HCT116 (cell line): ENCODE measurements at regions not wholly inside any gene's neighbourhood (a gene's known extent, or its start where the extent isn't known, plus 50 kb on each side); places are given as distances from the start of the nearest gene placed in this dataset.

Experiments used
- ATAC-seq: fragments of 200-7000 bp; cut with Tn5 transposase; 2 replicates; pipeline ENCODE4 v1.9.1; 2020; ENCODE audit warnings: mild to moderate bottlenecking, moderate library complexity
- BruUV-seq: library from RNA; stranded (reverse); fragments of 400-500 nt; replicated peaks from 2 replicates; lab custom pipeline; 2021; lab: Mats Ljungman, UMichigan
- CTCF ChIA-PET: fragments of 300-600 bp; sonication (Branson Sonifier 250); formaldehyde crosslinking; loops from one replicate; lab custom pipeline; 2021; ENCODE audit warnings: antibody characterized with exemption; lab: Charles Lee
- POLR2A ChIA-PET: fragments of 300-600, 350-600 bp; sonication (Branson Sonifier 250); formaldehyde crosslinking; loops from one replicate; lab custom pipeline; 2021; ENCODE audit warnings: antibody characterized with exemption; lab: Charles Lee
- RAD21 ChIA-PET, 2 experiments: fragments of 300-600 bp; sonication (Branson Sonifier 250); formaldehyde crosslinking; loops; one replicate each; lab custom pipeline; 2023; ENCODE audit warnings: low total read pairs in 2 of 2; ENCODE audit not compliant: uncharacterized antibody in 2 of 2, unreplicated experiment in 2 of 2, low non-redundant PET in 1 of 2; lab: Charles Lee
- DNase-seq: peaks from one replicate; pipeline ENCODE4 v3.0.0-alpha.2; 2010; ENCODE audit warnings: low read depth, low spot score
- H2AFZ ChIP-seq: fragments of 200-600 bp; shearing (Covaris generic), sonication (generic); 2 replicates; pipeline ENCODE4 v1.6.1; 2017; ENCODE audit warnings: low read depth, mixed run types, mixed read lengths, antibody characterized with exemption, low read length; ENCODE audit not compliant: poor library complexity, severe bottlenecking
- H3K27ac ChIP-seq: 2 replicates; pipeline ENCODE4 v1.5.1; 2012; ENCODE audit warnings: low read depth, low read length
- H3K27me3 ChIP-seq: fragments of 200-600 bp; sonication (generic); 2 replicates; pipeline ENCODE4 v1.6.1; 2016; ENCODE audit warnings: mixed run types, low read length, mixed read lengths; ENCODE audit not compliant: insufficient read depth
- H3K36me3 ChIP-seq, 2 experiments: fragments of 200-500 bp in 1 of 2; fragments of 200-600 bp in 1 of 2; sonication (Bioruptor generic) in 1 of 2; sonication (generic) in 1 of 2; 2 replicates each; pipeline versions ENCODE4 v1.5.1 to v1.6.1; 2014 to 2016; ENCODE audit warnings: low read length in 2 of 2, inconsistent platforms in 1 of 2, mixed read lengths in 1 of 2, mixed run types in 1 of 2; ENCODE audit not compliant: insufficient read depth in 2 of 2, control insufficient read depth in 1 of 2
- H3K4me1 ChIP-seq, 2 experiments: fragments of 200-600 bp in 1 of 2; sonication (generic) in 1 of 2; 2 replicates each; pipeline versions ENCODE4 v1.5.1 to v1.6.1; 2012 to 2017; ENCODE audit warnings: low read length in 2 of 2, inconsistent platforms in 1 of 2, mild to moderate bottlenecking in 1 of 2, mixed read lengths in 1 of 2, mixed run types in 1 of 2, moderate library complexity in 1 of 2; ENCODE audit not compliant: insufficient read depth in 2 of 2, control insufficient read depth in 1 of 2
- H3K4me2 ChIP-seq: fragments of 200-600 bp; sonication (generic); 2 replicates; pipeline ENCODE4 v1.6.1; 2017; ENCODE audit warnings: mixed run types, low read length, mixed read lengths
- H3K4me3 ChIP-seq, 2 experiments: fragments of 200-600 bp in 1 of 2; sonication (generic) in 1 of 2; replicated peaks in 1 of 2; 2 replicates each; pipeline ENCODE4 v1.5.1; 2011 to 2016; ENCODE audit warnings: low read length in 2 of 2, control low read depth in 1 of 2, low read depth in 1 of 2, mild to moderate bottlenecking in 1 of 2, mixed read lengths in 1 of 2, mixed run types in 1 of 2
- H3K79me2 ChIP-seq: fragments of 200-600 bp; sonication (generic); 2 replicates; pipeline ENCODE4 v1.6.1; 2017; ENCODE audit warnings: mild to moderate bottlenecking, mixed run types, low read length, moderate library complexity, mixed read lengths; ENCODE audit not compliant: insufficient read depth
- H3K9ac ChIP-seq: fragments of 200-600 bp; sonication (generic); 2 replicates; pipeline ENCODE4 v1.6.1; 2016; ENCODE audit warnings: low read length, mixed read lengths
- H3K9me2 ChIP-seq: fragments of 200-600 bp; sonication (generic), shearing (Covaris generic); 2 replicates; pipeline ENCODE4 v1.6.1; 2017; ENCODE audit warnings: mixed run types, mild to moderate bottlenecking, moderate library complexity; ENCODE audit not compliant: insufficient read depth
- H3K9me3 ChIP-seq, 2 experiments: fragments of 200-500 bp in 1 of 2; fragments of 200-600 bp in 1 of 2; sonication (Bioruptor generic) in 1 of 2; sonication (generic) in 1 of 2; 2 replicates each; pipeline ENCODE4 v1.6.1; 2014 to 2017; ENCODE audit warnings: low read length in 2 of 2, mixed read lengths in 2 of 2, inconsistent platforms in 1 of 2, low read depth in 1 of 2, mild to moderate bottlenecking in 1 of 2, mixed run types in 1 of 2, moderate library complexity in 1 of 2; ENCODE audit not compliant: control insufficient read depth in 1 of 2, insufficient read depth in 1 of 2
- H4K20me1 ChIP-seq: fragments of 200-600 bp; sonication (generic), shearing (Covaris generic); 2 replicates; pipeline ENCODE4 v1.6.1; 2017; ENCODE audit warnings: mixed run types, mild to moderate bottlenecking, moderate library complexity; ENCODE audit not compliant: insufficient read depth
- ATF3 ChIP-seq: IDR thresholded peaks from 2 replicates; pipeline ENCODE4 v1.6.1; 2012
- CBX3 ChIP-seq: IDR thresholded peaks from 2 replicates; pipeline ENCODE4 v1.6.1; 2012; ENCODE audit warnings: low read depth
- CEBPB ChIP-seq: IDR thresholded peaks from 2 replicates; pipeline ENCODE4 v1.6.1; 2012; ENCODE audit warnings: low read depth
- CTCF ChIP-seq, 3 experiments: fragments of 200-600 bp in 1 of 3; sonication (generic) in 1 of 3; IDR thresholded peaks in 2 of 3; conservative IDR thresholded peaks in 1 of 3; 2 replicates each; pipeline ENCODE4 v1.5.1; 2012 to 2017; ENCODE audit warnings: low read depth in 2 of 3, low read length in 2 of 3, antibody characterized with exemption in 1 of 3, borderline replicate concordance in 1 of 3, control low read depth in 1 of 3, mild to moderate bottlenecking in 1 of 3, mixed read lengths in 1 of 3, mixed run types in 1 of 3, moderate library complexity in 1 of 3; ENCODE audit not compliant: insufficient read depth in 1 of 3
- EZH2 ChIP-seq: fragments of 200-600 bp; sonication (generic); IDR thresholded peaks from 2 replicates; pipeline ENCODE4 v1.6.1; 2017; ENCODE audit warnings: antibody characterized with exemption, mixed run types
- EZH2phosphoT487 ChIP-seq: fragments of 200-600 bp; IDR thresholded peaks from 2 replicates; pipeline ENCODE4 v1.6.1; 2018; ENCODE audit warnings: antibody characterized with exemption, borderline replicate concordance
- FOSL1 ChIP-seq: IDR thresholded peaks from 2 replicates; pipeline ENCODE4 v1.6.1; 2012; ENCODE audit warnings: low read depth
- JUND ChIP-seq: IDR thresholded peaks from 2 replicates; pipeline ENCODE4 v1.6.1; 2012
- MAX ChIP-seq: IDR thresholded peaks from 2 replicates; pipeline ENCODE4 v1.6.1; 2012
- POLR2A ChIP-seq: IDR thresholded peaks from 2 replicates; pipeline ENCODE4 v1.7.0; 2011; ENCODE audit warnings: borderline replicate concordance; ENCODE audit not compliant: insufficient read depth, insufficient read length; ENCODE audit errors: extremely low read depth
- POLR2AphosphoS5 ChIP-seq: IDR thresholded peaks from 2 replicates; pipeline ENCODE4 v1.6.1; 2011; ENCODE audit warnings: mild to moderate bottlenecking, low read depth, low read length, moderate library complexity
- RAD21 ChIP-seq: IDR thresholded peaks from 2 replicates; pipeline ENCODE4 v1.6.1; 2012; ENCODE audit warnings: low read depth, mild to moderate bottlenecking
- REST ChIP-seq: IDR thresholded peaks from 2 replicates; pipeline ENCODE4 v1.6.1; 2012; ENCODE audit warnings: low read depth
- SP1 ChIP-seq: IDR thresholded peaks from 2 replicates; pipeline ENCODE4 v1.6.1; 2012; ENCODE audit warnings: low read depth
- SRF ChIP-seq: IDR thresholded peaks from 2 replicates; pipeline ENCODE4 v1.6.1; 2012; ENCODE audit warnings: low read depth
- TCF7L2 ChIP-seq: IDR thresholded peaks from 2 replicates; pipeline ENCODE4 v1.7.0; 2011; ENCODE audit warnings: borderline replicate concordance, inconsistent platforms; ENCODE audit not compliant: insufficient read depth, insufficient read length; ENCODE audit errors: extremely low read depth
- YY1 ChIP-seq: IDR thresholded peaks from 2 replicates; pipeline ENCODE4 v1.6.1; 2011; ENCODE audit warnings: low read length, low read depth, moderate library complexity, mild to moderate bottlenecking; ENCODE audit not compliant: insufficient replicate concordance; ENCODE audit errors: extremely low read depth
- ZBTB33 ChIP-seq: IDR thresholded peaks from 2 replicates; pipeline ENCODE4 v1.6.1; 2011; ENCODE audit warnings: mild to moderate bottlenecking, low read length, moderate library complexity; ENCODE audit not compliant: insufficient replicate concordance; ENCODE audit errors: extremely low read depth
- ZNF274 ChIP-seq: fragments of 200-500 bp; sonication (Bioruptor generic); IDR thresholded peaks from 2 replicates; pipeline ENCODE4 v1.6.1; 2014; ENCODE audit warnings: mild to moderate bottlenecking, low read depth, low read length, inconsistent platforms
- intact Hi-C: fragments of 100-400 bp; cut with micrococcal nuclease; formaldehyde crosslinking; loops from 2 replicates; pipeline ENCODE4 v1.10.0; 2022

GRCh38 chr2:201953880-201954279, 79.8 kb upstream of the FZD7 start:
- no peak overlapping the region for H3K4me3 ChIP-seq
- no peaks in the 10 kb centered on the region for H3K9me2 ChIP-seq
- no peaks in the 10 kb centered on the region for H3K4me1 ChIP-seq
- POLR2A ChIA-PET = no interaction called here
- no peak for TF ChIP-seq RAD21
- TF ChIP-seq ZBTB33 = no peak
- TF ChIP-seq TCF7L2 = no peak
- TF ChIP-seq EZH2phosphoT487 = no peak
- no peak for TF ChIP-seq CTCF (IDR thresholded peaks at IDR 0.05 in 2 of 3, conservative IDR thresholded peaks at IDR 0.05 in 1 of 3; ENCODE audit: borderline replicate concordance in 1 of 3, insufficient read depth in 1 of 3, low read depth in 2 of 3, low read length in 2 of 3)
- TF ChIP-seq FOSL1 = no peak
- TF ChIP-seq MAX = no peak
- no peak for TF ChIP-seq YY1
- TF ChIP-seq SP1 = no peak
- no peak for TF ChIP-seq REST
- no peak for TF ChIP-seq JUND
- TF ChIP-seq SRF = no peak
- TF ChIP-seq POLR2AphosphoS5 = no peak
- TF ChIP-seq CEBPB = no peak
- no peak for TF ChIP-seq EZH2
- no peak for TF ChIP-seq POLR2A
- TF ChIP-seq ATF3 = no peak
- no peak for TF ChIP-seq ZNF274
- TF ChIP-seq CBX3 = no peak
- H3K27ac ChIP-seq = no peak overlapping the region
- CTCF ChIA-PET = no interaction called here
- DNase-seq (no peak), ATAC-seq (no peak)
- H3K27me3 ChIP-seq = peaks cover 12% of the 10 kb centered on the region; the same call in 1 of the 2 replicates
- H3K4me2 ChIP-seq = no peak overlapping the region
- no peaks in the 10 kb centered on the region for H3K79me2 ChIP-seq
- no peak overlapping the region for H3K9ac ChIP-seq
- no peaks in the 10 kb centered on the region for H3K36me3 ChIP-seq
- intact Hi-C loops = no loop called here
- RAD21 ChIA-PET = no interaction called here
- BruUV-seq = no TSS peak
- no peaks in the 10 kb centered on the region for H3K9me3 ChIP-seq
- H4K20me1 ChIP-seq = no peaks in the 10 kb centered on the region
- H2AFZ ChIP-seq = no peak overlapping the region
